Esophagus muscularis mucosa (tissue), 3 donors: ENCODE measurements at regions not wholly inside any gene's neighbourhood (a gene's known extent, or its start where the extent isn't known, plus 50 kb on each side); places are given as distances from the start of the nearest gene placed in this dataset.

Source experiments
- POLR2A ChIP-seq: fragments of 450-650 bp; IDR thresholded peaks from one replicate; pipeline ENCODE4 v1.6.1; 2017; ENCODE audit warnings: antibody characterized with exemption, moderate library complexity, mild to moderate bottlenecking, low read depth
- TF ChIP-seq, protein P1 (sequence below), 3 experiments: fragments of 200-600 bp in 2 of 3; fragments of 450-650 bp in 1 of 3; sonication (generic) in 2 of 3; IDR thresholded peaks; one replicate each; pipeline ENCODE4 v1.5.1; 2017 to 2019; ENCODE audit warnings: antibody characterized with exemption in 3 of 3, mild to moderate bottlenecking in 2 of 3, moderate library complexity in 1 of 3

DNA sequence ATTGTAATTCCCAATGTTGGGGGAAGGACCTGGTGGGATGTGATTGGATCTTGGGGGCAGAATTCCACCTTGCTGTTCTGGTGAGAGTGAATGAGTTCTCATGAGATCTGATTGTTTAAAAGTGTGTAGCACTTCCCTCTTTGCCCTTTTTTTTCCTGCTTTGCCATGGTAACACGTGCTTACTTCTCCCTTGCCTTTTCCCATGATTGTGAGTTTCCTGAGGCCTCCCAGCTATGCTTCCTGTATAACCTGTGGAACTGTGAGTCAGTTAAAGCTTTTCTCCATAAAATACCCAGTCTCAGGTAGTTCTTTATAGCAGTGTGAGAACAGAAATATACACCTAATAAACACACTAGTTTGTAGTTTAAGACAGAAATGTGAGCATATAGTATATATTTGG is 166.8 kb upstream of the MAGI2 start:
- no peak for TF ChIP-seq POLR2A
- TF ChIP-seq, protein P1, sequence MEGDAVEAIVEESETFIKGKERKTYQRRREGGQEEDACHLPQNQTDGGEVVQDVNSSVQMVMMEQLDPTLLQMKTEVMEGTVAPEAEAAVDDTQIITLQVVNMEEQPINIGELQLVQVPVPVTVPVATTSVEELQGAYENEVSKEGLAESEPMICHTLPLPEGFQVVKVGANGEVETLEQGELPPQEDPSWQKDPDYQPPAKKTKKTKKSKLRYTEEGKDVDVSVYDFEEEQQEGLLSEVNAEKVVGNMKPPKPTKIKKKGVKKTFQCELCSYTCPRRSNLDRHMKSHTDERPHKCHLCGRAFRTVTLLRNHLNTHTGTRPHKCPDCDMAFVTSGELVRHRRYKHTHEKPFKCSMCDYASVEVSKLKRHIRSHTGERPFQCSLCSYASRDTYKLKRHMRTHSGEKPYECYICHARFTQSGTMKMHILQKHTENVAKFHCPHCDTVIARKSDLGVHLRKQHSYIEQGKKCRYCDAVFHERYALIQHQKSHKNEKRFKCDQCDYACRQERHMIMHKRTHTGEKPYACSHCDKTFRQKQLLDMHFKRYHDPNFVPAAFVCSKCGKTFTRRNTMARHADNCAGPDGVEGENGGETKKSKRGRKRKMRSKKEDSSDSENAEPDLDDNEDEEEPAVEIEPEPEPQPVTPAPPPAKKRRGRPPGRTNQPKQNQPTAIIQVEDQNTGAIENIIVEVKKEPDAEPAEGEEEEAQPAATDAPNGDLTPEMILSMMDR (IDR thresholded peaks at IDR 0.05) = no peak
